ENCODE measurements at regions not wholly inside any gene's neighbourhood (a gene's known extent, or its start where the extent isn't known, plus 50 kb on each side); places are given as distances from the start of the nearest gene placed in this dataset.

- Mint-ChIP-seq H3K27ac (ENCODE audit: unreplicated experiment) (no peak overlapping the region), H3K36me3 (ENCODE audit: low read depth, unreplicated experiment) (peaks cover 7% of the 10 kb centered on the region), H3K4me3 (ENCODE audit: unreplicated experiment) (no peak overlapping the region), H3K4me1 (ENCODE audit: unreplicated experiment) (no peaks in the 10 kb centered on the region), H3K9me3 (ENCODE audit: unreplicated experiment) (peaks cover 14% of the 10 kb centered on the region), H3K27me3 (ENCODE audit: unreplicated experiment) (no peaks in the 10 kb centered on the region)
- TF ChIP-seq CTCF (IDR thresholded peaks at IDR 0.05; ENCODE audit: unreplicated experiment): no peak
- no peak for DNase-seq (ENCODE audit: low spot score)
Observed at GRCh38 chr9:2313512-2313911, 298.4 kb downstream of the SMARCA2 start.

- Mint-ChIP-seq H3K27me3 (ENCODE audit: unreplicated experiment) (peaks cover 2% of the 10 kb centered on the region), H3K36me3 (ENCODE audit: low read depth, unreplicated experiment) (peaks cover 7% of the 10 kb centered on the region), H3K4me3 (ENCODE audit: unreplicated experiment) (no peak overlapping the region), H3K27ac (ENCODE audit: unreplicated experiment) (no peak overlapping the region), H3K9me3 (ENCODE audit: unreplicated experiment) (peaks cover 12% of the 10 kb centered on the region), H3K4me1 (ENCODE audit: unreplicated experiment) (no peaks in the 10 kb centered on the region)
- no peak for DNase-seq (ENCODE audit: low spot score)
- TF ChIP-seq CTCF (IDR thresholded peaks at IDR 0.05; ENCODE audit: unreplicated experiment): no peak
Observed at GRCh38 chr9:2317591-2317990, 302.4 kb downstream of the SMARCA2 start.

GRCh38 chr9:2319421-2319820 is 302.2 kb upstream of the VLDLR start:
- no peak for TF ChIP-seq CTCF (IDR thresholded peaks at IDR 0.05; ENCODE audit: unreplicated experiment)
- Mint-ChIP-seq H3K27ac (ENCODE audit: unreplicated experiment) (no peak overlapping the region), H3K4me1 (ENCODE audit: unreplicated experiment) (no peaks in the 10 kb centered on the region), H3K36me3 (ENCODE audit: low read depth, unreplicated experiment) (no peaks in the 10 kb centered on the region), H3K27me3 (ENCODE audit: unreplicated experiment) (peaks cover 2% of the 10 kb centered on the region), H3K4me3 (ENCODE audit: unreplicated experiment) (no peak overlapping the region), H3K9me3 (ENCODE audit: unreplicated experiment) (peaks cover 4% of the 10 kb centered on the region)
- DNase-seq (ENCODE audit: low spot score): no peak

GRCh38 chr9:2320114-2320513 is 301.5 kb upstream of the VLDLR start:
- H3K4me1 Mint-ChIP-seq (ENCODE audit: unreplicated experiment): no peaks in the 10 kb centered on the region
- no peaks in the 10 kb centered on the region for H3K36me3 Mint-ChIP-seq (ENCODE audit: low read depth, unreplicated experiment)
- no peak for DNase-seq (ENCODE audit: low spot score)
- peaks cover 2% of the 10 kb centered on the region for H3K27me3 Mint-ChIP-seq (ENCODE audit: unreplicated experiment)
- TF ChIP-seq CTCF (IDR thresholded peaks at IDR 0.05; ENCODE audit: unreplicated experiment): no peak
- H3K27ac Mint-ChIP-seq (ENCODE audit: unreplicated experiment): no peak overlapping the region
- H3K4me3 Mint-ChIP-seq (ENCODE audit: unreplicated experiment): no peak overlapping the region
- peaks cover 4% of the 10 kb centered on the region for H3K9me3 Mint-ChIP-seq (ENCODE audit: unreplicated experiment)

- H3K9me3 Mint-ChIP-seq (ENCODE audit: unreplicated experiment): peaks cover 4% of the 10 kb centered on the region
Observed at GRCh38 chr9:2320632-2321031, 301.0 kb upstream of the VLDLR start.

More at GRCh38 chr9:2320632-2321031, 301.0 kb upstream of the VLDLR start:
- TF ChIP-seq CTCF (IDR thresholded peaks at IDR 0.05; ENCODE audit: unreplicated experiment): no peak
- Mint-ChIP-seq H3K4me3 (ENCODE audit: unreplicated experiment) (no peak overlapping the region), H3K27me3 (ENCODE audit: unreplicated experiment) (peaks cover 2% of the 10 kb centered on the region), H3K36me3 (ENCODE audit: low read depth, unreplicated experiment) (no peaks in the 10 kb centered on the region), H3K4me1 (ENCODE audit: unreplicated experiment) (no peaks in the 10 kb centered on the region), H3K27ac (ENCODE audit: unreplicated experiment) (no peak overlapping the region)
- DNase-seq (ENCODE audit: low spot score): no peak

Measured in endothelial cell (in vitro differentiated cells).